ENCODE measurements at regions not wholly inside any gene's neighbourhood (a gene's known extent, or its start where the extent isn't known, plus 50 kb on each side); places are given as distances from the start of the nearest gene placed in this dataset.

DNA sequence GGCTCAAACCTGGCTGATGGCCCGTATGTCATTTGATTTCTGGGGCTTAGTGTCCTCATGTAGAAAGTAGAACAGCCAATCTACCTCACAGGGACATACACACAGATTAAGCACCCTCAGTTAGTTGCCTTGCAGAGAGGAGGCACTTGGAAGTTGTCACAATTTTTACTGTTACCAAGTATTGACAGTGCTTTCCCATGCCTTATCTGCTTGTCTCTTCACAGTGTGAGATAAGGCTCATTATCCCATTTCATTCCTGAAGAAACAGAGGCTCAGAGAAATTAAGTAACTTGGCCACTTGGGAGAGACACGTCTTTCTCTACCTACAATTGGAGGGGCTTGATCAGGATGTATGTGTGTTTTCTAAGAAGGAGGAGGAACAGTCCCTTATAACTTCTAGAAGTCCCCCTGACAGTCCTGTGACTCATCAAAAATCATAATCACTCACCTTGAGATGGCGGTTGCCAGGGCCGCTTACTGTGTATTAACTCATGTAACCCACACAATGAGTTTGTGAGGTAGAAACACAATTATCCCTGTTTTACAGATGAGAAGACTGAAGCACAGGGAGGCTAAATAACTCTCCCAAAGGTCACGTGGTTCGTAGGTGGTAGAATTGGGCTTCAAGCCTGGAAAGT, 56.9 kb upstream of the LHX1 start:
- no peak overlapping the region for H3K27ac ChIP-seq

DNA sequence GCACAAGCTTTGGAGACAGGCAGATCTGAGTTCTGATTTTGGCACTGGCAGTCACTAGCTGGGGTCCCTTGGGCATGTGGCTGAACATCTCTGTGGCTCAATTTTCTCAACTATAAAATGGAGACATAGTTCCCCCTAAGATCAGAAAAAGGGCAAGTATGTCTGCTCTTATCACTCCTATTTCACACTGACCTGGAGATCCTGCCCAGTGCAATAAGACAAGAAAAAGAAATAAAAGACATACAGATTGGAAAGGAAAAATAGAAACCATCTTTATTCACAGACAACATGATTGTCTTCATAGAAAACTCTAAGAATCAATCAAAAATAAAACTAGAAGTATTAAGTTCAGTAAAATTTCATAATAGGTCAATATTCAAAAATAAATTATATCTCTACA, 56.0 kb upstream of the LHX1 start:
- Histone ChIP-seq H3K9me3 (peaks cover 0 to 24% (median 0%) of the 10 kb centered on the region in 4 donors), H3K36me3 (no peaks in the 10 kb centered on the region), H3K27me3 (peaks cover 0 to 43% of the 10 kb centered on the region in 2 donors), H3K4me3 (no peak overlapping the region), H3K27ac (no peak overlapping the region), H3K4me1 (no peaks in the 10 kb centered on the region)
- TF ChIP-seq, protein P1, sequence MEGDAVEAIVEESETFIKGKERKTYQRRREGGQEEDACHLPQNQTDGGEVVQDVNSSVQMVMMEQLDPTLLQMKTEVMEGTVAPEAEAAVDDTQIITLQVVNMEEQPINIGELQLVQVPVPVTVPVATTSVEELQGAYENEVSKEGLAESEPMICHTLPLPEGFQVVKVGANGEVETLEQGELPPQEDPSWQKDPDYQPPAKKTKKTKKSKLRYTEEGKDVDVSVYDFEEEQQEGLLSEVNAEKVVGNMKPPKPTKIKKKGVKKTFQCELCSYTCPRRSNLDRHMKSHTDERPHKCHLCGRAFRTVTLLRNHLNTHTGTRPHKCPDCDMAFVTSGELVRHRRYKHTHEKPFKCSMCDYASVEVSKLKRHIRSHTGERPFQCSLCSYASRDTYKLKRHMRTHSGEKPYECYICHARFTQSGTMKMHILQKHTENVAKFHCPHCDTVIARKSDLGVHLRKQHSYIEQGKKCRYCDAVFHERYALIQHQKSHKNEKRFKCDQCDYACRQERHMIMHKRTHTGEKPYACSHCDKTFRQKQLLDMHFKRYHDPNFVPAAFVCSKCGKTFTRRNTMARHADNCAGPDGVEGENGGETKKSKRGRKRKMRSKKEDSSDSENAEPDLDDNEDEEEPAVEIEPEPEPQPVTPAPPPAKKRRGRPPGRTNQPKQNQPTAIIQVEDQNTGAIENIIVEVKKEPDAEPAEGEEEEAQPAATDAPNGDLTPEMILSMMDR (IDR thresholded peaks at IDR 0.05), result no peak
- TF ChIP-seq POLR2A (IDR thresholded peaks at IDR 0.05) (no peak), EP300 (IDR thresholded peaks at IDR 0.05) (no peak)
- DNase-seq (ENCODE audit: low spot score in 2 of 2), result no peak

More for the DNA sequence above, 56.9 kb upstream of the LHX1 start:
- TF ChIP-seq POLR2A (IDR thresholded peaks at IDR 0.05) (no peak), EP300 (IDR thresholded peaks at IDR 0.05) (no peak)
- TF ChIP-seq, protein P1 (IDR thresholded peaks at IDR 0.05), result no peak
- Histone ChIP-seq H3K9me3 (peaks cover 0 to 24% (median 0%) of the 10 kb centered on the region in 4 donors), H3K36me3 (no peaks in the 10 kb centered on the region), H3K4me3 (no peak overlapping the region), H3K4me1 (no peaks in the 10 kb centered on the region), H3K27me3 (peaks cover 0 to 36% of the 10 kb centered on the region in 2 donors)
- 87 to 88% methylated on average over 6 of the region's 6 CpGs for WGBS, 2 donors
- no peak for DNase-seq (ENCODE audit: low spot score in 2 of 2)

DNA sequence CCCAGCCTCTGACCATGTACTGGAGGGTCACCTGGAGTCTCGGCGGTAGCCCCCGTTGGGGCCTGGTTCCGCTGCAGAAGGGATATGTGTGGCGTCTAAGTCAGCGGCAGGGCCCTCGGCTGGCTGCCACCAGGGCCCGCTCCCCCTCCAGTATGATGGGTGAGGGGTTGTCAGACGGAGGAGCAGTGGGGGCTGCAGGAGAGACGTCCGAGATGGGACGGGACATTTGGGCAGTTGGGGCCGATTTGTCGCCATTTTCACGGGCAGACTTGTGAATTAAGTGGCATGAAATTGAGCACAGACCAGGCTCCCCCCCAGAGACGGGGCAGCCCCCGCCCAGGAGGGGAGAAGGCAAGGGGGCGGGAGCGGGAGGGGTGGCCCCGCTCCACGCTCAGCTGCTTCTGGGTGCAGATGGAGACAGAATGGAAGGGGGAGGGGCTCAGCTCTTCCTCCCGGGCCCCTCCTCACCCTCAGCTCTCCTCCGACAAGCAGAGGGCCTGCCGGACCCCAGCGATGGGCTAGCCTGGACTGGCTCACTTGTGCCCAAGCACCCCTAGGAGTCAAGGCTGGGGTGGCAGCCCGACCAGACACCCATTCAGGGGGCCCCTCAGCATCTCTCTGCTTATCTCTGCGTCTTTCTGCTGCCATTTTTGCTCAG, 52.7 kb upstream of the LHX1 start:
- no peaks in the 10 kb centered on the region for H3K36me3 ChIP-seq
- H3K4me1 ChIP-seq, result no peaks in the 10 kb centered on the region
- H3K9me3 ChIP-seq, result peaks cover 0 to 24% (median 0%) of the 10 kb centered on the region in 4 donors
- TF ChIP-seq POLR2A (IDR thresholded peaks at IDR 0.05) (no peak), EP300 (IDR thresholded peaks at IDR 0.05) (no peak)
- TF ChIP-seq, protein P1 (IDR thresholded peaks at IDR 0.05), result no peak
- WGBS, 2 donors, result 9 to 10% methylated on average over 21 to 24 of the region's 27 CpGs
- H3K27ac ChIP-seq, result no peak overlapping the region
- no peak overlapping the region for H3K4me3 ChIP-seq
- peaks cover 0 to 39% of the 10 kb centered on the region in 2 donors for H3K27me3 ChIP-seq
- no peak for DNase-seq (ENCODE audit: low spot score in 2 of 2)

DNA sequence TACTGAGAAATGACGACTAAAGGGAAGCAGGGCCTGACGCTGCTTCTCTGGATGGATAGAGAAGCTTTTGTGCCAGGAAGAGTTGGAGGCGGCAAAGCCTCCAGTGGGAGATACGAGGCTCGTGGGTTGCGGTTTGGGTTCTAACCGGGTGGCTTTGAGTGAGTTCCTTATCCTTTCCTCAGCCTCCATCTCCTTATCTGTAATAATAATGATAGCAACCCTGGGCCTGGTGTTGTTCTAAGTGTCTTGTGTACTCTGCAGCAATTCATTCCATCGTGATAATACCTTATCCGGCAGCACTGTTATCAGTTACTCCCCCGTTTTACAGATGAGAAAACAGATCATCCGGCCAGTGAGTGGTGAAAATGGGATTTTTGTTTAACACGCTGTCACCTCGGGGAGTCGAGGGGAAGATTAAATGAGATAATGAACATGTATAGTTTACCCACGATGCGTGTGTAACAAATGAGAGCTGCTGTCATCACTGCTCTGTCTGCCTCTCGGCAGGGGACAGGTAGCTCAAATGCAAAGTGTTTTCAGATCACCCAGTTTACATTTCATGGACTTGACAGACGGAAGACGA, 52.0 kb upstream of the LHX1 start:
- Histone ChIP-seq H3K27me3 (peaks cover 0 to 45% of the 10 kb centered on the region in 2 donors), H3K36me3 (no peaks in the 10 kb centered on the region), H3K9me3 (peaks cover 0 to 24% (median 0%) of the 10 kb centered on the region in 4 donors), H3K27ac (no peak overlapping the region), H3K4me3 (no peak overlapping the region), H3K4me1 (no peaks in the 10 kb centered on the region)
- TF ChIP-seq, protein P1 (IDR thresholded peaks at IDR 0.05), result no peak
- TF ChIP-seq POLR2A (IDR thresholded peaks at IDR 0.05), result no peak
- no peak for TF ChIP-seq EP300 (IDR thresholded peaks at IDR 0.05)
- no peak for DNase-seq (ENCODE audit: low spot score in 2 of 2)
- 62 to 69% methylated on average over 19 of the region's 19 CpGs for WGBS, 2 donors

DNA sequence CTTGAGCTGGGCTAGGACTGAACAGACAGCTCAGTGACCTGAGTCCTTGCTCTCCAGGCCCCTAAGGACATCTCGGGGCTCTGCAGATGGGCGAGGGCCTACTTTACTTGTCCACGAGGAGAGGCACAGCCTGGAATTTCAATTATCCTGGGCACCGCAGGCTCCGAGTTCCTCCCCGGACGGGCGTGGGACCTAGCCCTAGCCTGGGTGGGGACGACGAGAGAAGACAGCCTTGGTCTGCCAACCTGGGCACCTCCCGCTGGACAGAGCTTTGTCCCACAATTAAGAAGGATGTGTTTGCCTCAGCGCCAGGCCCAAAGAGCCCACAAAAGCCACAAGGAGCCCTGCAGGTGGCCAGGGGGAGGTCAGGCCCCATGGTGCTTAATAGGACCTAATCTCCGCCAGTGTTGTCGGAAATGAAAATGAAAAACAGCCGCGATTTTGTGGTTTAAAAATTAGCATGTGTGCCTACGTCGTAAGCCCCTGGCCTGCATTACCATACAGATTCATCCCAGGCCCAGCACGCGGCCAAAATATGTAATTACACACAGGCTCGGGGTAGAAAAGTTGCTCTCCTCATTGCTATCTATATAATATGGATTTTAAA, 51.4 kb upstream of the LHX1 start:
- no peak for DNase-seq (ENCODE audit: low spot score in 2 of 2)
- peaks cover 0 to 19% (median 0%) of the 10 kb centered on the region in 4 donors for H3K9me3 ChIP-seq
- H3K36me3 ChIP-seq, result no peaks in the 10 kb centered on the region
- H3K4me3 ChIP-seq, result no peak overlapping the region
- H3K27ac ChIP-seq, result no peak overlapping the region
- peaks cover 0 to 52% of the 10 kb centered on the region in 2 donors for H3K27me3 ChIP-seq
- 74 to 85% methylated on average over 21 of the region's 21 CpGs for WGBS, 2 donors
- no peaks in the 10 kb centered on the region for H3K4me1 ChIP-seq
- no peak for TF ChIP-seq EP300 (IDR thresholded peaks at IDR 0.05)
- TF ChIP-seq, protein P1 (IDR thresholded peaks at IDR 0.05), result no peak
- TF ChIP-seq POLR2A (IDR thresholded peaks at IDR 0.05), result no peak

Data from tibial nerve (tissue), 4 donors.